Thyroid gland (tissue), 4 donors: ENCODE measurements at regions not wholly inside any gene's neighbourhood (a gene's known extent, or its start where the extent isn't known, plus 50 kb on each side); places are given as distances from the start of the nearest gene placed in this dataset.

Experiments
- POLR2A ChIP-seq, 2 donors: fragments of 450-650 bp; IDR thresholded peaks; one replicate each; pipeline ENCODE4 v1.6.1; 2017; ENCODE audit warnings: antibody characterized with exemption in 2 of 2, mild to moderate bottlenecking in 2 of 2, moderate library complexity in 1 of 2
- TF ChIP-seq, protein P1 (sequence below), 6 experiments: fragments of 200-600 bp in 3 of 6; fragments of 450-650 bp in 3 of 6; sonication (generic) in 3 of 6; IDR thresholded peaks; one replicate each; pipeline ENCODE4 v1.5.1; 2016 to 2019; ENCODE audit warnings: antibody characterized with exemption in 6 of 6, mild to moderate bottlenecking in 2 of 6, inconsistent platforms in 1 of 6, moderate library complexity in 1 of 6

GRCh38 chr22:49525801-49526535 is 301.7 kb downstream of the BRD1 start:
- TF ChIP-seq, protein P1, sequence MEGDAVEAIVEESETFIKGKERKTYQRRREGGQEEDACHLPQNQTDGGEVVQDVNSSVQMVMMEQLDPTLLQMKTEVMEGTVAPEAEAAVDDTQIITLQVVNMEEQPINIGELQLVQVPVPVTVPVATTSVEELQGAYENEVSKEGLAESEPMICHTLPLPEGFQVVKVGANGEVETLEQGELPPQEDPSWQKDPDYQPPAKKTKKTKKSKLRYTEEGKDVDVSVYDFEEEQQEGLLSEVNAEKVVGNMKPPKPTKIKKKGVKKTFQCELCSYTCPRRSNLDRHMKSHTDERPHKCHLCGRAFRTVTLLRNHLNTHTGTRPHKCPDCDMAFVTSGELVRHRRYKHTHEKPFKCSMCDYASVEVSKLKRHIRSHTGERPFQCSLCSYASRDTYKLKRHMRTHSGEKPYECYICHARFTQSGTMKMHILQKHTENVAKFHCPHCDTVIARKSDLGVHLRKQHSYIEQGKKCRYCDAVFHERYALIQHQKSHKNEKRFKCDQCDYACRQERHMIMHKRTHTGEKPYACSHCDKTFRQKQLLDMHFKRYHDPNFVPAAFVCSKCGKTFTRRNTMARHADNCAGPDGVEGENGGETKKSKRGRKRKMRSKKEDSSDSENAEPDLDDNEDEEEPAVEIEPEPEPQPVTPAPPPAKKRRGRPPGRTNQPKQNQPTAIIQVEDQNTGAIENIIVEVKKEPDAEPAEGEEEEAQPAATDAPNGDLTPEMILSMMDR (IDR thresholded peaks at IDR 0.05) = no peak
- TF ChIP-seq POLR2A (IDR thresholded peaks at IDR 0.05) = no peak
